Subcutaneous abdominal adipose tissue (tissue), 5 donors: ENCODE measurements at regions not wholly inside any gene's neighbourhood (a gene's known extent, or its start where the extent isn't known, plus 50 kb on each side); places are given as distances from the start of the nearest gene placed in this dataset.
"Not testable (repeated sequence)": the region's sequence is repeated elsewhere in the genome, so short reads cannot be mapped to it uniquely, and the experiment has no call there.

Source experiments
- H3K27ac ChIP-seq: one replicate; pipeline ENCODE4 v1.7.0; 2013; ENCODE audit warnings: low read depth, mild to moderate bottlenecking, inconsistent platforms, low read length, moderate library complexity
- H3K27me3 ChIP-seq, 5 donors: one replicate each; pipeline ENCODE4 v1.7.0; 2013; ENCODE audit warnings: low read length in 5 of 5, inconsistent platforms in 1 of 5; ENCODE audit not compliant: control insufficient read depth in 5 of 5, insufficient read depth in 4 of 5
- H3K36me3 ChIP-seq, 5 donors: one replicate each; pipeline ENCODE4 v1.7.0; 2013; ENCODE audit warnings: low read length in 5 of 5; ENCODE audit not compliant: control insufficient read depth in 5 of 5, insufficient read depth in 5 of 5
- H3K4me1 ChIP-seq, 5 donors: one replicate each; pipeline ENCODE4 v1.7.0; 2013; ENCODE audit warnings: low read length in 5 of 5, mild to moderate bottlenecking in 3 of 5, moderate library complexity in 1 of 5; ENCODE audit not compliant: control insufficient read depth in 5 of 5, insufficient read depth in 5 of 5
- H3K4me3 ChIP-seq, 5 donors: one replicate each; pipeline ENCODE4 v1.7.0; 2013; ENCODE audit warnings: low read length in 5 of 5, low read depth in 1 of 5
- H3K9ac ChIP-seq, 5 donors: one replicate each; pipeline ENCODE4 v1.7.0; 2013; ENCODE audit warnings: low read length in 5 of 5, mild to moderate bottlenecking in 4 of 5, moderate library complexity in 3 of 5
- H3K9me3 ChIP-seq, 5 donors: one replicate each; pipeline ENCODE4 v1.7.0; 2013; ENCODE audit warnings: low read length in 5 of 5; ENCODE audit not compliant: control insufficient read depth in 5 of 5
- donor health status: healthy.
- donor health status: healthy.
- donor health status: healthy.
- donor health status: healthy.
- donor health status: healthy.

DNA sequence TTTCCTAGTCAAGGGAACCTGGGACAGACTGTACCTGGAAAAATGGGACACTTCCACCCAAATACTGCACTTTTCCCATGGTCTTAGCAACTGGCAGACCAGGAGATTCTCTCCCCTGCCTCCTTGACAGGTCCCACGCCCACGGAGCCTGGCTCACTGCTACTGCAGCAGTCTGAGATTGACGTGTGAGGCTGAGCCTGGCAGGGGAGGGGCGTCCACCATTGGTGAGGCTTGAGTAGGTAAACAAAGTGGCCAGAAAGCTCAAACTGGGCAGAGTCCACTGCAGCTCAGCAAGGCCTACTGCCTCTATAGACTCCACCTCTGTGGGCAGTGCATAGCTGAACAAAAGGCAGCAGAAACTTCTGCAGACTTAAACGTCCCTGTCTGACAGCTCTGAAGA is 301.4 kb downstream of the SLITRK2 start:
- not testable (repeated sequence) for H3K9ac ChIP-seq, H3K9me3 ChIP-seq, H3K4me1 ChIP-seq, H3K4me3 ChIP-seq, H3K36me3 ChIP-seq, H3K27ac ChIP-seq, H3K27me3 ChIP-seq

DNA sequence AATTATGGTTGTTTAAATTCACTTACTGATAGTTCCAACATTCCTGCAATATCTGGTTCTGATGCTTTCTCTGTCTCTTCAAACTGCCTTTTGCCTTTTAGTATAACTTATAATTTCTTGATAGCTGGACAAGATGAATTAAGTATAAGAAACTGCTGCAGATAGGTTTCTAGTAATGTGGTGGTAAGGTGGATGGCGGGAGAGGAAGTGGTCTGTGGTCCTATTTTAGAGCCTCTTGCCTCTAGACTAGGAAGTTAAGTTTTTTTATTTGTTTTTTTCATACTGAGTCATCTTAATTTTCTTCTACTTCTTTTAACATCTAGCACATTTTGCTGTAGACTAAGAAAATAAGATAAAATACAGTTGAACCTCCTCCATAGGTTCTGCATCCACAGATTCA is 310.0 kb downstream of the SLITRK2 start:
- H3K4me1 ChIP-seq, result no peaks in the 10 kb centered on the region
- no peak overlapping the region for H3K4me3 ChIP-seq
- H3K9ac ChIP-seq, result no peak overlapping the region
- H3K27ac ChIP-seq, result no peak overlapping the region
- H3K36me3 ChIP-seq, result no peaks in the 10 kb centered on the region
- peaks cover 0 to 4% (median 0%) of the 10 kb centered on the region in 5 donors for H3K9me3 ChIP-seq
- H3K27me3 ChIP-seq, result no peaks in the 10 kb centered on the region

DNA sequence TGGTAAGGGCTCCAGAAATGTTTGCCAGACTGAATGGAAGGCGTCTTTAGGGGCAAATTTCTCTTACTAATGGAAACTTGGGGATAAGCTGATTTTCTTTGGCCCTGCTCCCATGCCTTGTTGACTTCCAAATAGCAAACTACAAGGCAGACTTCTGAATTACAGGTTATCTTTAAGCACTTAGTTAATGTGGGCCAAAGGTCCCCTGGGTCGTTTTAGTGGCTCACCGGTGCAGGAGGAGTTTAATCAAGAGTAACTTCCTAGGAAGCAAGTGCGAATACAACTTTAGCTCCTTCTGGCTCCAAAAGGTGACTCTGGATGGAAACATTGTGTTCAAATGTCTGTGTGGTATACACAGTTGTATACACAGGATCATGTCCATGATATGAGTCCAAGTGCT is 323.6 kb downstream of the SLITRK2 start:
- H3K9me3 ChIP-seq, result peaks cover 0 to 2% (median 0%) of the 10 kb centered on the region in 5 donors
- no peak overlapping the region for H3K4me3 ChIP-seq
- H3K27ac ChIP-seq, result no peak overlapping the region

DNA sequence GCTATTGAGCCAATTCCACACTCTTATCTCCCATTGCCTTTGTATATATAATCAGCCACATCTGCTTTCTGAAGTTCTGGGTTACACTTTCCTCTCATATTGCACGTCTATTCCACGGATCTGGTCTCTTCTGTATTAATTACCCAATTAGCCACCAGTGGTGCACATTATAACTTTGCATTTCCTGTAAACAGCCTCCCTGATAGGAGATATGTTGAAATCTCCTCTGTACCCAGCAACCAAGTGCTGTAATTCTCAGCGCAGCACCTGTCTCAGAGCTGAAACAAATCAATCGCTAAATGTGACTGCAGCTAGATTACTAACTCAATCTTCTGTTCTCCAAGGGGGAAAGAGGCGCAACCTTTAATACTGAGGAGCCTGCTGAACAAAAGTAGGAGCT is 326.4 kb downstream of the SLITRK2 start:
- Histone ChIP-seq H3K36me3 (no peaks in the 10 kb centered on the region), H3K4me3 (no peak overlapping the region), H3K27me3 (no peaks in the 10 kb centered on the region), H3K27ac (no peak overlapping the region), H3K9me3 (no peaks in the 10 kb centered on the region), H3K4me1 (no peaks in the 10 kb centered on the region), H3K9ac (no peak overlapping the region)

More for the DNA sequence above, 323.6 kb downstream of the SLITRK2 start:
- Histone ChIP-seq H3K9ac (no peak overlapping the region), H3K4me1 (no peaks in the 10 kb centered on the region), H3K27me3 (no peaks in the 10 kb centered on the region), H3K36me3 (no peaks in the 10 kb centered on the region)

DNA sequence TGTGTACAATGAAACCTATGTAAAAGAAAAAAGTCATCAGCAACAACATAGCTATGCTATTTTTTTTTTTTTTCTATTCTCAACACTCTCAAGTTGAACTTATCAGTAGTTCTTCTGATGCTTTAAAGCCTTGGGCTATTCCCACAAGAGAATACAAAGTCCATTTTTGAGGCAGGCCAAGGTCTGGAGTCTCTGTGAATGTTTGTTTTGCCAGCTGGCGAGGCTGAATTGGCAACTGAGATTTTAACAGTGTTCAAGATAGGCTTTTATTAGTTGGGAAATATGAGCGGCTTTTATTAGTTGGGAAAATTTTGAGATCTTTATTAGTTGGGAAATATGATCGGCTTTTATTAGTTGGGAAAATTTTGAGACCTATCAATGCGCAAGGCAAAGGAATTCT is 336.6 kb downstream of the SLITRK2 start:
- Histone ChIP-seq H3K4me3 (no peak overlapping the region), H3K4me1 (no peaks in the 10 kb centered on the region), H3K27me3 (no peaks in the 10 kb centered on the region), H3K9ac (no peak overlapping the region), H3K9me3 (peaks cover 0 to 4% (median 0%) of the 10 kb centered on the region in 5 donors), H3K27ac (no peak overlapping the region), H3K36me3 (no peaks in the 10 kb centered on the region)

DNA sequence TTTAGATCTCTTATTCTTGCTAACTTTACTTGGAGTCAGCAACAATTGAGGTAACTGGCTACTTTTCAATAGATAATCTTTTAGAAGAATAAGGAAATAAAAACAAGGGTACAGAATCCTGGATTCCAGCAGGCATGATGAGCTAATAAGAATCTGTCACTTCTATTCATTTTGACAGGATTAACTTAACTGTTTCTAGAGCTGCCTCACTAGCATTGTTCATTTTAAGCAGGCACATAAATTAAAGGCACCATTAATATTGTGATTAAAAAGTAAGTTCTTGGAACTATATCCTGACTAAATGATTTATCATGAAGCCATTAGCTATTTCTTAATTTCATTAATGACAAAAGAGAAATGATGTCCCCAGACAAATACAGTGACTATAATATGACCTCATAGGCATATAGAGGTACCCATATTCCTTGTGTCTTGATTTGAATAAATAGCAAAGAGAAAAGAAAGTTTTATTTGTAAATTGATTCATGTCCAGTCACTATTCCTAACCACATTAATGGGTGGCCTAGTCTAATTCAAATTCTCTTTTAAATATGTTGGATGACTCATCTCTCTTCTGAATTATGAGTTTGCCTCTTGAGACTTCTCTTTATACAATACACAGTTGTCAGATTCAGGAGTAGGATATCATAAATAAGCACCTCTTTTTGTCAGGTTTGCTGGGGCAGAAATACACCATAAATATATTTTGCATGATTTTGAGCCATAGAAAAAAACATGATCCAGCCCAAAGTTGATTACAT is 343.0 kb downstream of the SLITRK2 start:
- no peak overlapping the region for H3K27ac ChIP-seq
- no peaks in the 10 kb centered on the region for H3K36me3 ChIP-seq
- H3K4me3 ChIP-seq, result no peak overlapping the region
- no peak overlapping the region for H3K9ac ChIP-seq
- H3K27me3 ChIP-seq, result no peaks in the 10 kb centered on the region
- no peaks in the 10 kb centered on the region for H3K4me1 ChIP-seq
- no peaks in the 10 kb centered on the region for H3K9me3 ChIP-seq

DNA sequence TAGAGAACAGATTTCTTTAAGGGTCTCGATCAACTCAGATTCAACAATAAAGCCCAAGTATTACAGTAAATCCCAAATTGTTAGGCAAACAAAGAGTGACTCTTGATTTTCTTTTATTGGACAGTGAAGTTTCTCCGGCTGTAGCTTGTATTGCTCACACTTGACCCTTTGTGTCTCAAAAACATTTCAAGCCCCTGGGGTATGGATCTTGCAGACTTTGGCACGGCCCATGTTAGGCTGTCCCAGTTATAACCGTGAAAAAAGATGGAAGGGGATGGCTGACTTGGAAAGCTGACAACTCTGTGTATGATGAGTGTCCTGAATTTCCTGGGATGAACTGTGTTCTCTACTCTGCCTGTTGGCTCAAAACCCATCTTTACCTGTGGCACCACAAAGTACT is 356.1 kb downstream of the SLITRK2 start:
- Histone ChIP-seq H3K36me3 (no peaks in the 10 kb centered on the region), H3K9ac (no peak overlapping the region), H3K27me3 (no peaks in the 10 kb centered on the region), H3K4me3 (no peak overlapping the region), H3K4me1 (peaks cover 0 to 24% (median 15%) of the 10 kb centered on the region in 5 donors), H3K9me3 (peaks cover 0 to 3% (median 0%) of the 10 kb centered on the region in 5 donors), H3K27ac (peak overlapping the region; percentile 60)

DNA sequence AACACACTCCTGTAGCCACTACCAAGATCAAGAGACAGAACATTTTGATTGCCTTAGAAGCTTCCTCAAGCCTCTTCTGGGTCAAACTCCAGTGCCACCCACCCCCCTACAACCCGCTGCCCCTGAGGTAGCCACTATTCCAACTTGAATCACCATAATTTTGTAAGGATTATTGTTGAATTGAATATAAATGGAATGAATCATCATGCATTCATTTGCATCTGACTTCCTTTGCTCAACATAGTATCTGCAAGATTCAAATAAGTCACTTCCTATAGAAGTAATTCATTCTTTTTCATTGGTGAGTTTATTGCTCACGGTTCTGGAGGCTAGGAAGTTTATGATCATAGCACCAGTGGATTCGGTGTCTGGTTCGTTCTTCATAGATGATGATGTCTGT is 364.2 kb downstream of the SLITRK2 start:
- H3K4me3 ChIP-seq, result no peak overlapping the region
- H3K4me1 ChIP-seq, result peaks cover 0 to 2% (median 0%) of the 10 kb centered on the region in 5 donors
- no peaks in the 10 kb centered on the region for H3K36me3 ChIP-seq
- no peak overlapping the region for H3K9ac ChIP-seq
- H3K27ac ChIP-seq, result no peak overlapping the region
- H3K9me3 ChIP-seq, result peaks cover 0 to 3% (median 0%) of the 10 kb centered on the region in 5 donors
- no peaks in the 10 kb centered on the region for H3K27me3 ChIP-seq

DNA sequence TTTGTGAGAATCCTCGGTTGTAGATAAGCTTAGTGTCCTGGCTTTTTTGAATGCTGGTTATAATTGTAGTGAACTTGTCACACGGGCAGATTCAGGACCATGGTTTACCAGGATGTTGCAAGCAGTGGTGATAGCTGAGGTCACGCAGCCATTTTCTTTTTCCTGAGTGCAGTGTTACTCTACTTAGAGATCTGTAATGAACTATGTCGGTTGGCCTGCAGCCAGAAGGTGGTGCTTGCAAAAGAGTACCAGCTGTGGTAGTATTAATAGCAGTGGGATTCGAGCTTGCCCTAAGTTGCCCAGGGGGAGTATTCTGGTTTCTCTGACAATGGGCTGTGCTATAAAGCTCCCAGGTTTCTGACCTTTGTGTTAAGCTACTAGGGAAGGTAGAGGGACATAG is 368.9 kb downstream of the SLITRK2 start:
- Histone ChIP-seq H3K9me3 (no peaks in the 10 kb centered on the region), H3K4me3 (no peak overlapping the region), H3K4me1 (peaks cover 0 to 6% (median 5%) of the 10 kb centered on the region in 5 donors), H3K27ac (no peak overlapping the region), H3K9ac (no peak overlapping the region), H3K36me3 (no peaks in the 10 kb centered on the region), H3K27me3 (no peaks in the 10 kb centered on the region)

DNA sequence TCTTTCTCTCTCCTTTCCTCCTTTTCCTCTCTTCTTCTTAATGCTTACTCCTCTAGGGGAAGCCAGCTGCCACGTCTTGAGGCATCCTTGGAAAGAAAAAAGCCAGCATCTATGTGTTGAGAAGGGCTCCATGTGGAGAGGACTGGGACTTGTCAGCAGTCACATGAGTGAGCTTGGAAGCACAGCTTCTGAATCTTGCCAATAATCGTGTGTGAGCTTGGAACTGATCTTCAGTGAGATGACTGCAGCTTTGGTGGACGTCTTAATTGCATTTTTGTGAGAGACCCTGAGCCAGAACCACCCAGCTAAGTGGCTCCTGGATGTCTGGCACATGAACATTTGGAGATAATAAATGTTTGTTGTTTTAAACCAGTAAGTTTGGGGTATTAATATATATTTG is 371.7 kb downstream of the SLITRK2 start:
- no peaks in the 10 kb centered on the region for H3K27me3 ChIP-seq
- no peaks in the 10 kb centered on the region for H3K9me3 ChIP-seq
- H3K9ac ChIP-seq, result no peak overlapping the region
- no peak overlapping the region for H3K4me3 ChIP-seq
- no peaks in the 10 kb centered on the region for H3K36me3 ChIP-seq
- no peak overlapping the region for H3K27ac ChIP-seq
- peaks cover 0 to 6% (median 5%) of the 10 kb centered on the region in 5 donors for H3K4me1 ChIP-seq
